ENCODE measurements at regions not wholly inside any gene's neighbourhood (a gene's known extent, or its start where the extent isn't known, plus 50 kb on each side); places are given as distances from the start of the nearest gene placed in this dataset.

GRCh38 chr1:82108843-82109242 lies 308.1 kb downstream of the ADGRL2 start:
- Histone ChIP-seq H3K4me3 (ENCODE audit: low read depth, low read length) (no peak overlapping the region), H3K36me3 (ENCODE audit: control insufficient read depth, insufficient read depth, low read length) (no peaks in the 10 kb centered on the region), H3K4me1 (peaks cover 5% of the 10 kb centered on the region), H3K79me2 (no peaks in the 10 kb centered on the region), H3K9me3 (ENCODE audit: control insufficient read depth, low read length) (no peaks in the 10 kb centered on the region), H3K27ac (peak overlapping the region; percentile 72), H3K27me3 (ENCODE audit: control insufficient read depth, insufficient read depth, low read length) (no peaks in the 10 kb centered on the region), H3K4me2 (ENCODE audit: low read length) (no peak overlapping the region), H2AFZ (peak overlapping the region; percentile 46), H3K9ac (no peak overlapping the region)
- TF ChIP-seq CTCF (IDR thresholded peaks at IDR 0.05) = no peak

- Histone ChIP-seq H3K36me3 (ENCODE audit: control insufficient read depth, insufficient read depth, low read length) (no peaks in the 10 kb centered on the region), H3K27ac (no peak overlapping the region), H2AFZ (no peak overlapping the region), H3K9ac (no peak overlapping the region), H3K4me3 (ENCODE audit: low read depth, low read length) (no peak overlapping the region), H3K27me3 (ENCODE audit: control insufficient read depth, insufficient read depth, low read length) (no peaks in the 10 kb centered on the region), H3K4me1 (peaks cover 5% of the 10 kb centered on the region), H3K79me2 (no peaks in the 10 kb centered on the region), H3K4me2 (ENCODE audit: low read length) (no peak overlapping the region), H3K9me3 (ENCODE audit: control insufficient read depth, low read length) (no peaks in the 10 kb centered on the region)
- no peak for TF ChIP-seq CTCF (IDR thresholded peaks at IDR 0.05)
Measured at GRCh38 chr1:82106672-82107071, 305.9 kb downstream of the ADGRL2 start.

GRCh38 chr1:82099170-82099569 lies 298.4 kb downstream of the ADGRL2 start:
- H3K9ac ChIP-seq = no peak overlapping the region
- H3K4me3 ChIP-seq (ENCODE audit: low read depth, low read length) = no peak overlapping the region
- H3K79me2 ChIP-seq = no peaks in the 10 kb centered on the region
- H3K4me2 ChIP-seq (ENCODE audit: low read length) = no peak overlapping the region
- H3K27ac ChIP-seq = no peak overlapping the region
- TF ChIP-seq CTCF (IDR thresholded peaks at IDR 0.05) = no peak
- no peaks in the 10 kb centered on the region for H3K27me3 ChIP-seq (ENCODE audit: control insufficient read depth, insufficient read depth, low read length)
- H3K9me3 ChIP-seq (ENCODE audit: control insufficient read depth, low read length) = no peaks in the 10 kb centered on the region
- no peaks in the 10 kb centered on the region for H3K36me3 ChIP-seq (ENCODE audit: control insufficient read depth, insufficient read depth, low read length)
- no peak overlapping the region for H2AFZ ChIP-seq
- no peaks in the 10 kb centered on the region for H3K4me1 ChIP-seq

GRCh38 chr1:82094136-82094535 lies 293.4 kb downstream of the ADGRL2 start:
- H2AFZ ChIP-seq = no peak overlapping the region
- no peak overlapping the region for H3K4me2 ChIP-seq (ENCODE audit: low read length)
- H3K9me3 ChIP-seq (ENCODE audit: control insufficient read depth, low read length) = no peaks in the 10 kb centered on the region
- H3K4me1 ChIP-seq = no peaks in the 10 kb centered on the region
- no peak overlapping the region for H3K27ac ChIP-seq
- H3K27me3 ChIP-seq (ENCODE audit: control insufficient read depth, insufficient read depth, low read length) = no peaks in the 10 kb centered on the region
- no peak overlapping the region for H3K9ac ChIP-seq
- no peaks in the 10 kb centered on the region for H3K36me3 ChIP-seq (ENCODE audit: control insufficient read depth, insufficient read depth, low read length)
- H3K4me3 ChIP-seq (ENCODE audit: low read depth, low read length) = no peak overlapping the region
- no peak for TF ChIP-seq CTCF (IDR thresholded peaks at IDR 0.05)
- no peaks in the 10 kb centered on the region for H3K79me2 ChIP-seq

GRCh38 chr1:82091729-82092128 lies 291.0 kb downstream of the ADGRL2 start:
- no peaks in the 10 kb centered on the region for H3K79me2 ChIP-seq
- no peak overlapping the region for H2AFZ ChIP-seq
- no peak overlapping the region for H3K9ac ChIP-seq
- no peak for TF ChIP-seq CTCF (IDR thresholded peaks at IDR 0.05)
- no peaks in the 10 kb centered on the region for H3K36me3 ChIP-seq (ENCODE audit: control insufficient read depth, insufficient read depth, low read length)
- no peaks in the 10 kb centered on the region for H3K27me3 ChIP-seq (ENCODE audit: control insufficient read depth, insufficient read depth, low read length)
- H3K4me3 ChIP-seq (ENCODE audit: low read depth, low read length) = no peak overlapping the region
- no peaks in the 10 kb centered on the region for H3K4me1 ChIP-seq
- H3K27ac ChIP-seq = no peak overlapping the region
- no peak overlapping the region for H3K4me2 ChIP-seq (ENCODE audit: low read length)
- H3K9me3 ChIP-seq (ENCODE audit: control insufficient read depth, low read length) = no peaks in the 10 kb centered on the region

All from parathyroid adenoma (tissue), 2 donors.